CD4-positive, alpha-beta T cell (primary cell): ENCODE measurements at regions not wholly inside any gene's neighbourhood (a gene's known extent, or its start where the extent isn't known, plus 50 kb on each side); places are given as distances from the start of the nearest gene placed in this dataset.

Experiments used
- ATAC-seq: fragments of 200-7000 bp; cut with Tn5 transposase; one replicate; pipeline ENCODE4 v1.10.0; 2022; ENCODE audit warnings: mild to moderate bottlenecking; ENCODE audit not compliant: poor library complexity
- CTCF ChIA-PET: fragments of 350-600 bp; sonication (Branson Sonifier 250); formaldehyde crosslinking; loops from one replicate; lab custom pipeline; 2021; ENCODE audit warnings: antibody characterized with exemption, inconsistent platforms; lab: Charles Lee
- POLR2A ChIA-PET: fragments of 350-600 bp; sonication (Branson Sonifier 250); formaldehyde crosslinking; loops from one replicate; lab custom pipeline; 2021; ENCODE audit warnings: antibody characterized with exemption, inconsistent platforms; lab: Charles Lee
- DNase-seq, 14 experiments: peaks; one replicate each; pipeline ENCODE4 v3.0.0-alpha.2; 2013 to 2020; ENCODE audit warnings: mixed read lengths in 2 of 14
- H3K27ac ChIP-seq, 2 donors: one replicate each; pipeline versions ENCODE4 v1.5.1 to v1.7.0; 2013; ENCODE audit warnings: low read length in 2 of 2, low read depth in 1 of 2, mild to moderate bottlenecking in 1 of 2
- H3K27me3 ChIP-seq, 2 experiments: 1 replicate in 1 of 2; 2 replicates in 1 of 2; pipeline versions ENCODE4 v1.6.1 to v1.7.0; 2013; ENCODE audit warnings: low read length in 2 of 2, control low read depth in 1 of 2, mild to moderate bottlenecking in 1 of 2, moderate library complexity in 1 of 2; ENCODE audit not compliant: insufficient read depth in 2 of 2, control insufficient read depth in 1 of 2
- H3K36me3 ChIP-seq: one replicate; pipeline ENCODE4 v1.6.1; 2013; ENCODE audit warnings: low read length, control low read depth; ENCODE audit not compliant: insufficient read depth
- H3K4me1 ChIP-seq: one replicate; pipeline ENCODE4 v1.6.1; 2013; ENCODE audit warnings: low read length, control low read depth; ENCODE audit not compliant: insufficient read depth
- H3K4me3 ChIP-seq: one replicate; pipeline ENCODE4 v1.5.1; 2013; ENCODE audit warnings: mild to moderate bottlenecking, low read length, moderate library complexity
- H3K9me3 ChIP-seq, 2 experiments: 1 replicate in 1 of 2; 2 replicates in 1 of 2; pipeline versions ENCODE4 v1.6.1 to v1.7.0; 2013; ENCODE audit warnings: low read length in 2 of 2, mild to moderate bottlenecking in 2 of 2, control low read depth in 1 of 2, moderate library complexity in 1 of 2; ENCODE audit not compliant: control insufficient read depth in 1 of 2, insufficient read depth in 1 of 2
- H3K27ac Mint-ChIP-seq: one replicate; pipeline ENCODE4 v1.8.0; 2020; ENCODE audit warnings: mixed read lengths
- H3K27me3 Mint-ChIP-seq: one replicate; pipeline ENCODE4 v1.8.0; 2021; ENCODE audit warnings: mixed read lengths
- H3K36me3 Mint-ChIP-seq: one replicate; pipeline ENCODE4 v1.8.0; 2021; ENCODE audit warnings: low read depth, mixed read lengths
- H3K4me1 Mint-ChIP-seq: one replicate; pipeline ENCODE4 v1.8.0; 2021; ENCODE audit warnings: low read depth, mixed read lengths
- H3K4me3 Mint-ChIP-seq: one replicate; pipeline ENCODE4 v1.8.0; 2020; ENCODE audit warnings: mild to moderate bottlenecking, mixed read lengths
- H3K9me3 Mint-ChIP-seq: one replicate; pipeline ENCODE4 v1.8.0; 2020; ENCODE audit warnings: mixed read lengths
- CTCF ChIP-seq: fragments of 200-600 bp; IDR thresholded peaks from one replicate; pipeline ENCODE4 v1.8.0; 2022; ENCODE audit warnings: antibody characterized with exemption, mild to moderate bottlenecking
- intact Hi-C, 2 experiments: fragments of 100-400 bp; cut with DNase I in 1 of 2; cut with micrococcal nuclease in 1 of 2; formaldehyde crosslinking; loops; one replicate each; pipeline versions ENCODE4 v1.15.1 to v1.9.0; 2023 to 2025; cut with DNase I, micrococcal nuclease

DNA sequence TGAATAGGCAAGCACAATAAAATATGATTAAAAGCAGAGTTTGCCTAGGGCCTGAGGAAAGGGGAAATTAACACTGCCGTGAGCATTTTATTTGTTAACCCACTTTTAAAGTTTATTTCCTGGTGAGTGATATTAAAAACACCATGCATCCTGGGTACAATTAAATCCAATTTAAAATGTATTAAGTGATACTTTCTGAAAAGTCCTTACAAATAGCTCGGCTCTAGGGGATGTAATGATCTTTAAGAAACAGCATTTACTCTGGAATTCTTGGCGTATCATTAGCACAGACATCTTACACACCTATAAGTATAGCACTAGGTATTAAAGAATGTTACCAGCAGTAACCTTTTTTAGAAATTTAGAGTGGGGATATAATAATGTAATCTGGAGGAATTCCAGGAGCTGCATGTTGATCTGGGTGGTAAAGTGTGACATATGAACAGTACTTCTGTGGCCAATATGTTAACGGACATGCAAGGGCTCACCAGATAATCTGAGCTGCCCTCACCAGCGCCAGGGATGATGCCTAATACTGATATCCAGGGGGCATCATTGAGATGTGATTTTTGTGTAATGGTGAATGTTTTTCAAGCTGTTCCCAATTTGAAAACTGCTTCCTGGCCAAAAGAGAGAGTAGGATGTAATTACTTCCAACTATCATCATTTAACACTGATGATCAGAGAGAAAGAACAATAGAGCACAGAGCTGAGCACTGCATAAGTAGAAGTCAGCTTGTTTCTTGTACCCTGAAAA, 235.9 kb downstream of the DSEL start:
- intact Hi-C loops: no loop called here
- H3K4me1 ChIP-seq: no peaks in the 10 kb centered on the region
- Mint-ChIP-seq H3K4me1 (no peaks in the 10 kb centered on the region), H3K27me3 (no peaks in the 10 kb centered on the region), H3K36me3 (no peaks in the 10 kb centered on the region), H3K4me3 (no peak overlapping the region), H3K9me3 (no peaks in the 10 kb centered on the region), H3K27ac (no peak overlapping the region)
- no peak for TF ChIP-seq CTCF
- DNase-seq (no peak), ATAC-seq (no peak)
- no peaks in the 10 kb centered on the region for H3K27me3 ChIP-seq
- ChIA-PET CTCF (no interaction called here), POLR2A (no interaction called here)
- no peaks in the 10 kb centered on the region for H3K9me3 ChIP-seq
- no peak overlapping the region for H3K27ac ChIP-seq
- H3K36me3 ChIP-seq: no peaks in the 10 kb centered on the region
- H3K4me3 ChIP-seq: no peak overlapping the region

GRCh38 chr18:67279988-67280387, 236.5 kb downstream of the DSEL start:
- Mint-ChIP-seq H3K27me3 (no peaks in the 10 kb centered on the region), H3K4me3 (no peak overlapping the region), H3K36me3 (no peaks in the 10 kb centered on the region), H3K9me3 (no peaks in the 10 kb centered on the region), H3K4me1 (no peaks in the 10 kb centered on the region), H3K27ac (no peak overlapping the region)
- no peak for TF ChIP-seq CTCF
- Histone ChIP-seq H3K9me3 (no peaks in the 10 kb centered on the region), H3K27ac (no peak overlapping the region), H3K4me1 (no peaks in the 10 kb centered on the region), H3K27me3 (no peaks in the 10 kb centered on the region), H3K36me3 (no peaks in the 10 kb centered on the region), H3K4me3 (no peak overlapping the region)
- ATAC-seq (no peak), DNase-seq (no peak)
- ChIA-PET POLR2A (no interaction called here), CTCF (no interaction called here)
- intact Hi-C loops: no loop called here

DNA sequence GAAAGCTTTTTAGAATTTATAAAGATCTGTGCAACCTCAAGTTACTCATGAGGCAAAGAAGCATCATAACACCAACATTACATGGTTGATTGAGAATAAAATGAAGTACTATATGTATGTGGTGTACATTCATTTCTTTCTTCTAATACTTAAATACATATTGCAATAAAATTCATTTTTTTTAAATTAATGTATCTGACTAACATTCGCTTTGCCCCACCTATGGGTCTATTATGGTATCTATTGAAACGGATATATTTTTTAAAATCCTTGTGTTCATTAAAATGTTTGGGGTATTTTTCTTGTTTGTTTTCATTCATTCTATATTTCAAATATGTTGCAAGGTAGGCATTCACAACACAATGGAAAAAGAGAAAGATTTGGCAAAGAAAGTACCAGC, 237.5 kb downstream of the DSEL start:
- Histone ChIP-seq H3K4me1 (no peaks in the 10 kb centered on the region), H3K27ac (no peak overlapping the region), H3K36me3 (no peaks in the 10 kb centered on the region), H3K9me3 (no peaks in the 10 kb centered on the region), H3K4me3 (no peak overlapping the region), H3K27me3 (no peaks in the 10 kb centered on the region)
- intact Hi-C loops: no loop called here
- Mint-ChIP-seq H3K9me3 (no peaks in the 10 kb centered on the region), H3K4me3 (no peak overlapping the region), H3K27ac (no peak overlapping the region), H3K36me3 (no peaks in the 10 kb centered on the region), H3K27me3 (no peaks in the 10 kb centered on the region), H3K4me1 (no peaks in the 10 kb centered on the region)
- no peak for DNase-seq
- TF ChIP-seq CTCF: no peak
- ATAC-seq: no peak
- ChIA-PET POLR2A (no interaction called here), CTCF (no interaction called here)
